ENCODE measurements at regions not wholly inside any gene's neighbourhood (a gene's known extent, or its start where the extent isn't known, plus 50 kb on each side); places are given as distances from the start of the nearest gene placed in this dataset.

DNA sequence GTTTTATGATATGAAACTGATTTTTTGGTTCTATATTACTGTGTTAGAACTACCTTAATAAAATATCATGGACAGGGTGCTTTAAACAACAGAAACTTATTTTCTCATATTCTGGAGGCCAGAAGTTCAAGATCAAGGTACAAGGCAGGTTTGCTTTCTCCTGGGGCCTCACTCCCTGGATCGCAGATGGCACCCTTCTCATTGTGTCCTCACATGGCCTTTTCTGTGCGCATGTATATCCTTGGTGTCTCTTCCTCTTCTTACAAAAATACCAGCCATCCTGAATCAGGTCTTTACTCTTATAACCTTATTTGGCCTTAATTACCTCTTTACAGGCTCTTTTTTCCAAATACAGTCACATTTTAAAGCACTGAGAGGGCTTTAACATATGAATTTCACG lies 906.1 kb downstream of the CDH11 start:
- DNase-seq = no peak

DNA sequence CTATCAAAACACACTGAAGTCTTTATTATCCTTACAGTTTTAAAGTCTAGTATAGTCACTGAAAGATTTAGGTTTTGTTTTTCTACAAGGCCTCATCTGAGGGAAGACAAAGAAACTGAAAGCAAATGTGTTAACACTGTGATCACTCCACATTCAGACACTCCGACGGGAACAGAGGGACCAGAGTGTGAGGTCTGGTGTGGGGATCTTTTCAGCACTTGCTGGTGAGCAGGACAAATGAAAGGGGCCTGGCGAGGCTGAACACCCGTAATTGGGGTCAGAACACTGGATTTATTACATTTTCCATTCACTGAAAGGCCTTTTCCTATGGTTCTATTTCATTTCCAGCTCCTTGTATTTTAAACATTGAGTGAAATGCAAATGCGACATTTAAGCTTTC lies 910.5 kb downstream of the CDH11 start:
- DNase-seq = no peak

DNA sequence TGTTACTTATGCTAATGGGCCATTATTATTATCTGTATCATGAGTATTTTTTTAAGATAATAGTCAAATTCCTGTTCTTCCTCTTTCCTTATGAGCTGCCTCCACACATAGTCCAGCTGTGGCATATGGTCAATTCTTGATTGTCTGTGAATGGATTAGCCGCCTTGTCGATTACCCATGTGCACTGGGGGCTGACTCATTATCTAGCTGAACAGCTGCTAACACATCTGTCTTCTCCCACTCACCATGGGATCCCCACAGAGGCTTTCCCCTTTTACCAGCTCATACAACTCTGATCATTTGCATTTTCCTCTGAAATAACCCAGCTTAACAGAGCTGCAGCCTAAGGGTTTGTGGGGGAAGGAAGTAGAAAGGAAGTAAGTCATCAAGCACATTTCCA lies 915.0 kb downstream of the CDH11 start:
- no peak for DNase-seq

DNA sequence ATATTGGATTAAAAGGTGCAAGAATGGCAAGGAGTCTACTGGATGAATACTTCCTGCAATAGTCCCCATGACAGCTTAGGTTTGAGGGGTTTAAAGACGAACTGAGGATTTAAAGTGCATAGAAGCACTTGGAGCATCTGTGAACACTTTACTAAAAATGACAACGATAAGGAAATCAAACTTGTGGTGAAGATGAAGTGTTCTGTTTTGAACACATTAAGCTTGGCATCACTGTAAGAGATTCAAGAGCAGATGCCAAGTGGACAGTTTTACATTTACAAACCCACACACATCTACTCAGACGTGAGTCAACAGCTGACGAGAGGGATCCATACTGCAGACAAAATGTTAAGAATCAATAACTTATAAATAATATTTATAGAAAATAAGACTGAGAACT lies 918.7 kb downstream of the CDH11 start:
- no peak for DNase-seq

DNA sequence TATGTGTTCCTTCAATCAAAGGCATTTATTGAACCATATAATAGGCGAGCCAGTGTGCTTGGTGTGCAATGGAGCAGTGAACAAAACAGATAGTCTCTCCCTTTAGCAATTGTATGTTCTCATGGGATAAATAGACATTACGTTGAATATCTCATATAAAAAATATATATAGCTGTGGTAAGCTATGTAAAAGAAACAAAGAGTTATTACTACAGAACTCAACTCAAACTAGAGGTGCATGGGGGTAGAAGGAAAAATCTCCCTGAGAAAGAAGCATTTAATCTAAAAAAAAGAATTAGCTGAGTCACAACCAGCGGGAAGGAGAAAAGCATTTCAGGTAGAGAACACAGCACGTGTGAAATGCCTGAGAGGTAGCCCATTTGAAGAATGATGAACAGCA lies 919.3 kb downstream of the CDH11 start:
- DNase-seq = no peak

DNA sequence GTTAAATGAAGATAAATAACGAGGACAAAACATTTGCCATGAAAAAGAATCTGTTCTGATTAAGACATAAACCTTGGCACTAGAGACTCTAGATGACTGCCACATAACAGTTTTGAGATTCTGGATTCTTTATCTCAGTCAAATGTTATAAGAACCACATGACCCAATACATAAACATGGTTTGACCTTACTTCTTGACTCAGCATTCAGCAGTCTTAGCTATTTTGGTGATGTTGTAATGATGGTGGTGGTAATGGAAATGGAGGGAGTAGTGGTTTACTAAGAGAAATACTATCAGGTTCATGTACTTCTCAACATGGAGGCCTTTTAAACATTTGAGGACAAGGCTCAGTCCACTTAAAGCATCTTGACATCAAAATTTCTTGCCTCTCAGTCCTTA lies 925.4 kb downstream of the CDH11 start:
- DNase-seq = no peak

DNA sequence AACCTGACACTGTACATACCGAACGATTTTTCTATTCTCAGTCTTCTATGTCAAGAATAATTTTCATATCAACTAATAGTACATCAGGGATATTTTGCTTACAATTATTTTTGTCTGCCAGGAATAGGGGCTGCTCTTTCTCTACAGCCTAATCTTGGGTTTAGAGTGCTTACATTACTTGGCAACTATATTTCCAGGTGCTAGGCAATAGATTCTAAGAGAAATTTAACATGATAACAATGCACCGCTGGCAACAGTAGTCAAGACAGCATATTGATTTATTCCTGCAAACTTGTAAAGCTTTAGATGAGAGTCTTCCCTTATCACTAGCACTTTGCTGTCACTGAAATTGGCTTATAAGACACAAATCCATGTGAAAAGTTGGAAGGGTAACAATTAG lies 935.9 kb downstream of the CDH11 start:
- no peak for DNase-seq

DNA sequence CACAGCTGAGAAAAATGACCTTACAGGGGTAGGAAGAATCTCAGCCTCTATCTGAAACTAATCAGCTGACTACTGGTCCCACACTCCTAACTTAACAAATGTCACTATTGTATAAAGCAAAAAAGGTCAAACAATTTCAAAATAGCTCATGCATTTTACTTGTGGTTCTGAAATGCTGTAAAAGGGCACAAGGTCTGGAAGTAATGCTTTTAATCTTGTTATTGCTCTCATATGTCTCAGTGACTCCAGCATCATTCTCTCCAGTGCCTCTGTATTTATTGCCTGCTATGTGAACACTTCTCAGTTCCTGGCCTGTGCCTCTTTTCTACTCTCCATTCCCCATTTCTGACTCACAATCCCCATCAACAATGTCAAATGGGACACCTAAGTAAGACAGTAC lies 937.7 kb downstream of the CDH11 start:
- no peak for DNase-seq

DNA sequence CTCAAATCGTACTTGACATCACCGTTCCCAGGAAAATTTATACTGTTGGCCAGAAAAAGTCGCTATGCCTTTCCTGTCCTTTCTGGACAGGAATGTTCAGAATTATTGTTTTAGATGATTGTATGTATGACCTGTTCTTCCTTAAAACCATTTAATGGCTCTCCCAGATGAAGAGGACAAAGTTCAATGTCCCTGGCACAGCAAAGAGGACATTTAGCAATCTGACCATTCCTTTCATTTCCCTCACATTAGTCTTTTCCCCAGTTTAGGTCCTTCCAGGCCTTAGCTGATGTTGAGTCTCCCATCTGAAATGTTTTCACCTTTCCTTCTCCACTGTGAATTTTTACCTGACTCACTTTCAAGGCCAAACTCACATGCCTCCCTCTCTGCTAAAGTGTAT lies 938.9 kb downstream of the CDH11 start:
- no peak for DNase-seq

DNA sequence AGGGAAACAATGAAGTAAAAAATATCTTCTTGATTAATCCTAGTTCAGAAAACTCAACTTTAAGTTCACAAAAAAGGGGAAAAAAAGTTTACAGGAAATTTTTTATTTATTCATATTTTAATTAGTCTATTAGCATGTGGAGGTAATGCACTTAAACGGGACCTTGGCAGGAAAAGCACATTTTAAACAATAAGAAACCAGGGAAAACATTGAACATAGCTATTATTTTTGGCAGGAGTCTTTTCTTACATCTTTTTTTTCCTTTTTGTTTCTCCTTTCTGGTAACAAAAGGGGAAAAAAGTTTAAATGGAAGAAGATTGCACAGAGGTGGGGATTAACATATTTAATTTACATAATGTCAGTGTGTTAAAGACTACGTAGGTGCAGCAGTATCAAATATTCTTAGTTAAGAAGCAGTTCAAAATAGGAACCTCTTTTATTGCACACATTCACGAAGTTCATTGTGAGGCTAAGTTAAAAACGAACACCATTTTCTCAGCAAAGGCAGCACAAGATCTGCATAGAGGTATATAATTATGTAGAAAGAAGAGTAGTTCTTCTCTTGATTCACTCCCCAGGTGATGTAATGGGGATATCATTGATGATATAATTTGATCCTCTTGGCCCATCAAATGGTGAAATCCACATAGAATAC lies 940.5 kb downstream of the CDH11 start:
- no peak for DNase-seq

DNA sequence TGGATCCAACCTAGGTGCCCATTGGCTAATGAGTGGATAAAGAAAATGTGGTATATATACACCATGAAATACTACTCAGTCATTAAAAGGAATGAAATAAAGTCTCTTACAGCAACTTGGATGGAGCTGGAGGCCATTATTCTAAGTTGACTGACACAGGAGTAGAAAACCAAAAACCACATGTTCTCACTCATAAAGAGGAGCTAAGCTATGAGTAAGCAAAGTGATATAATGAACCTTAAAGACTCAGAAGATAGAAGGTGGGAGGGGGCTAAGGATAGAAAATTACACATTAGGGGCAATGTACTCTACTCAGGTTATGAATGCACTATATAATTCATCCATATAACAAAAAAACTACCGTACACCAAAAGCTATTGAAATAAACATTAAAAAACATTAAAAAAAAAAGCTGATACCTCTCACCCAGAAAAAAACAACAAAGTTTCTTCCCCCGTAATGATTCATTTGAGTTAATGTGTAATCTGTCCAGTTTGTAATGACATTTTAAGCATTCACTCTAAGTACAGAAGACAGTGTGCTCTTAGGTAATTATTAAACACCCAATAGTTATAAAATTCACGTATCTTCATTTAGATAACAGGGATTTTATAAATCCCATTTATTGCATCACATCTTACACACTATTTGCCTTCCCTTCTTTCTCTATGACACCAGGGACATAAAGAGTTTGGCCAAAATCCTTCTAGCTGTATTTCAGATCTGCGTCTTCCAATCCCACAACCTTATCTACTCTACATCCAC lies 941.5 kb downstream of the CDH11 start:
- no peak for DNase-seq

DNA sequence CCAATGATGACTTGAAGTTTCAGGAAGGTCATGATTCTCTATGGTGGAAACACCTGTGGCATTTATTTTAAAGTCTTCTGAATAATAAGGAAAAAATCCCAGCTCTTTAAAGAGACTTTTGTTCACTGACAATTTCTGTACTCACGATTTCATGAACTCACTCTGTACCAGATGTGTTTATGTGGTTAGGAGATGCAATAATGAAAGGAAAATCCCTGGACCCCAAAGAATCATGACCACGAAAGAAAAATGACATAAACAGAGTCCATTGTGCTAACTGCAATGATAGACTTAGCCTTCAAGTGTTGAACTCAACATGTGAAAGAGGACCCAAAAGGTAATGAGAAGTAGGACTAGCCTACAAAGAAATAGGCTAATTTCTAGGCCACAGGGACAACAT lies 947.5 kb downstream of the CDH11 start:
- no peak for DNase-seq

DNA sequence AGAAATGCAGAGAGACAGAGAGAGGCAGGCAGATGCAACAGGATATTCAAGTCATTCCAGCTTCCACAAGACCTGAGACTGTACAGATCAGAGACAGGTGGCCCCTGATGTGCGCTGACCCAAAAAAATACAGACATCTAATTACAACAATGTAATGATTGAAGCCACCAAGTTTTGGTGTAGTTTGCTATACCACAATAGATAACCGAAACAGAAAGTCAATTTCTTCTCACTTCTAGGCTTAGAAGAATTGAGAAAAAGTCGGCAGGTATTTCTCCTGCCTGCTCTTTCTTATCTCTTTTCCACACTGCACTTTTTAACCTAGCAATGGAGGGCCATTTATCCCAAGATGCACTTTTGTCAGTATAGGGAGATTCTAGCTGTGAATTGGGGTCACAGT lies 949.2 kb downstream of the CDH11 start:
- no peak for DNase-seq

DNA sequence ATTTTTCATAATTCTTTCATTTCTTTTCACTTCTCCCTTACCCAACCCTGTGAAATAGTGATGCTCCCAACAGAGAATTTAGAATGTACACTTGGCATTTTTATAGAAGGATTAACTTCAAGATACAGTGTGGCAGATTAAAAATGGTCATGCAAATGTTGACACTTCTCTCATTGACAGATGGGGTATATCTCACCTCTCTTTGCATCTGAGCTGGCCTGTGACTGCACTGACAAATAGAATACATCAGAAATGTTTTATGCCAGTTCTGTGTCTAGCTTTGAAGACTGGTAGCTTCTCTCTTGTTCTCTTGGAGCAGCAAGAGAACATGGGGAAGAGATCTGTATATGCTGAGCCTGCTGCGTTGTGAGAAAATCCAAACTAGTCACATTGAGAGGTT lies 949.6 kb downstream of the CDH11 start:
- no peak for DNase-seq

DNA sequence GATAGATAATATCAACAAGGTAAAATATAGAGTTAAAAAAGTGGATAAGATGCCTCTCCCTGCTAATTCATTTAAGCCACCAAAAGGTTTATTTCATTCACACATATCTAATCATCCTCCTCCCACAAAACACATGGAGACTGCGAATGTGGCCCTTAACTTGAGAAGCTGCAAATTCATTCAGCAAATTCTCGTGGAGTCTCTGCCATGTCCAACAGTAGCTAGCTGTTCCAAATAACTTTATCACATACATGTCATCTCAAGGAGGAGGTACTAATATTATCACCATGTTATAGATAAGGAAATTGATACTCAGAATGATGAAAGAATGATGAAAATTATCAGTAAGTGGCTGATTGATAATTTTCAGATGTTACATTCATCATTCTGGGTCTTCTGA lies 950.2 kb downstream of the CDH11 start:
- DNase-seq = no peak

DNA sequence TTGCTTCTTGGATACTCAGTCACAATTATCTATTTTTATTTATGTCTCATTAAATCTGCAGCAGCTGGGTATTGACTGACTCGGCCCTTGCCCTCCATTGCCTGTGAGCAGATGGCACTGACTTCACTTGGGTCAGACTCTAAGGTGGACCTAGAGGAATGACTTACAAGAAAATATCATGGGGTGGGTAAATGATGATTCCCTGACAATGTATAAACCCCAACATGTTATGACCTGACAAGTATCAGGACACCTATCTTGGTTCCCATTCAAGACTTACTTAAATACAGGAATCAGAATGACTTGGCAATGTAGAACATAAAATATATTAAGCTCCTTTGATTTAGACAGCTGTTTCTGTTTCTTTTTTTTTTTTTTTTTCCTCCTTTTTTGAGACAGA lies 953.5 kb downstream of the CDH11 start:
- DNase-seq = no peak

DNA sequence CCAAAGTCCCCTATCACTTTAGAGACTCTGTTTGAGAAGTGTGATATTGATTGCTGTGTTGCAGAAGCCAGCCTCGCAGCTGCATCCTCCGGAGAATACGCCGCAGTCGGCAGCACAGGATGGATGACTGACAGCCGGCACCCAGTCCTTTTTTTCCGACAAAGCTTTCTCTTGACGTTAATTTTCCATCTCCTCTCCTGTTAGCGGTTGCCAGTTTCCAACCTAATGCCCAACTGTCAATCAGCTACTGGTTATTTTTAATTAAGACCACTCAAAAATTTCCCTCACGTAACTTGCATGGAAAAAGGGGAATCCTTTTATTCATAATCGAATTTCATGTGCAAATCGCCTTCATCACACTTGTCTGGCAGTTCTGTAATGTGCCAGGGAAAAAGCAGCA lies 953.9 kb downstream of the CDH11 start:
- DNase-seq = no peak

DNA sequence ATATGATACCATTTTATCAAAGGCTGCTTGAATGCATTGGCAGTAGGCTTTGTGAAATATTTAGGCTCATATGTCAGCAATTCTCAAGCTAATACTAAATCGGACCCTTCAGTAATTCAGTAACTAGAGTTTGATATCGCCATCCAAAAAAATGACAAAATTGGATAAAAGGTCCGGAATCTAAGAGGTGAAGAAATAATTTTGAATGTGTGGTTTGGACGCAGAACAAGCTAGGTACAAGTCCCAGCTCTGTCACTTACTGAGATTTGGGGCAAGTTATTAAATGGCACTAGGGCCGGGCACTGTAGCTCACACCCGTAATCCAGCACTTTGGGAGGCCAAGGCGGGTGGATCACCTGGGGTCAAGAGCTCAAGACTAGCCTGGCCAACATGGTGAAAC lies 956.5 kb downstream of the CDH11 start:
- DNase-seq = no peak

DNA sequence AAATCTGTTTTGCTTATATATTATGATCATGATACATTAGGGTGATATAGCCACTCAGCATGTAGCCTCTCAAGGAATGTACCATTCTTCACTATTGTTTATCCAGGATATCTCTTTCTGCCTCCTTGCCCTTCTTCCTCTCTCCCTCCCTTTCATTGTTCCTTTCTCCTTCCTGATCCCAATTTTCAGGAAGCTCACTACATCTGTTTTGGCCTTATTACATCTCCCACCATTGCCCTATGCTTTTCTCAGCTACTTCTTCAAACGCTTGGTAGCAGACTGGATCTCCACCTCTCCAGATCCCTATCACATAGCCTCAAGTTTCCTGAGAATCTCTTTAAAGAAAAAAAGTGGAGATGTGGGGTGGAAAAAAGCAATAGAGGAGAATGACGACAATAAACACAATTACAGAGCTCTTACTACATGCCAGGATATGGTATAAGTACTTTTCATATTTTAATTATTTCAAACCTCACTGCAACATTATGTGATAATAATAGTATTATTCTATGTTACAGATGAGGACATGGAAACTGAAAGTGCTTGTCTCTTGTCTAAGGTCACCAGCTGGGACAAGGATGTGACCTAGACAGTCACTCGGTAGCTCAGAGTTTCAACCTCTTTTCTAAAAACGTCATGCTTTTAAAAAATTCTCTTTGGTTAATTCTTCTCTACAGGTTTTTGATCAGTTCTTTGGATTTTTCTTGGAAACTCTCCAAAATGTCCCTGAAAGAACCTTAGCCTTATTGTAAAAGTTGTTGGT lies 959.1 kb downstream of the CDH11 start:
- no peak for DNase-seq

DNA sequence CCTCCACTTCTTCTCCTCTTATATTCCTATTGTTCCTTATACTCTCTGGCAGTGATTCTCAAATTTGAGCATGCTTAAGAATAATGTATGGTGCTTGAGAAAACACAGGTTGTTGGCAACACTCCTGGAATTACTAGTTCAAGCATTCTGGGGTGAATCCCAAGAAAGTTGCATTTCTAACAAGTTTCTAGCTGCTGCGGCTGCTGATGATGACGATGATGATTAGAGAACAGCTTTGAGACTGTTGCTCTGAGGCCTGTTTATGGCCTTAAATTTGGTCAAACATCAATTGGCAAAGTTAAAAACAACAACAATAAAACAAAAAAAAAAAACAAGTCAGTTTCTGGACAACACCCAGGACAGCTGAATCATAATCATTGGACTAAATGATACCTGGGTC lies 961.9 kb downstream of the CDH11 start:
- no peak for DNase-seq

DNA sequence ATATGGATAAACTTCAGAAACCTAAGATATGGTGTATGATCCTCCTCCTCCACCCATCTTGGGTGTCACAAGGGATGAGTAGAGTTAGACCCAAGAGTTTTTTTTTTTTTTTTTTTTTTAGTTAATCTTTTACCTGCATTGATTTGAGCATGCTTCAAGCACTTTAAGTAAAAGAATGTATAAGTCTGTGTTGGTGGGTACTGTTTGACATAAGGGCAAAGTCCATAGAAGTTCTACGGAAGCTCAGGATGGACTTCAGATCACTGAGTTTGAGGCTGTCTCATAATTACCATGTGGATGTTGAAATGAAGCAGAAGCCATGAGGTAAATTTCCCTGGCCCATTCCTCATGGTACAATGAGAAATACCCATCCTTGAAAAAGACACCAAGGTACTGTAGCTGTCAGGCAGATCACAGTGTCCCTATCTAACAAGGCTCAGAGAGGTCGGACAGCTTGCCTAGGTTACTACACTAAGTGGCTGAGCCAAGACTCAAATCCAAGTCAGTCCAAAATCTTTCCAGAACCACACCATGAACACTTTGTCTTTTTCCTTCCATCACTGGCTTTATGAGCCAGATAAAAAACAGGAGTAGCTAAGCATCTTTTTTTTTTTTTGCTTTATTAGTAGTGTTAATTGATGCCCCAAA lies 962.8 kb downstream of the CDH11 start:
- DNase-seq = no peak

DNA sequence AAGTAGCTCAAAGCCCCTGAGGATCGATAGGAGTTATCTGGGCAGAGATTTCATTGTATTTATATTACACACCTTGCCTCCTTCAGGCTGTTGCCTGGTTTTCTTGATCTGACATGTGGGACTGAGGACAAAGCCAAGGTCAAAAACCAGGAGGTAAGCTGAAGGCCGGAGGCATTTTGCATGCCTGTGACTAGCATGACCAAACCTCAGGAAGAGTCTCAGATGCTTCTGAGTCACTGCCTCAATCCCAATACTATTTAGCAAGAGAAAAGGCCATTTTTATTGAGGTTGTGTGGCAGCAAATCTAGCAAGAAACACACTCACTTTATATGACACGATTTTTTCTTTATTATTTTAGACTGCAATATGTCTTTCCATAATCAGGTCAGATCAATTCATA lies 968.1 kb downstream of the CDH11 start:
- DNase-seq = no peak

DNA sequence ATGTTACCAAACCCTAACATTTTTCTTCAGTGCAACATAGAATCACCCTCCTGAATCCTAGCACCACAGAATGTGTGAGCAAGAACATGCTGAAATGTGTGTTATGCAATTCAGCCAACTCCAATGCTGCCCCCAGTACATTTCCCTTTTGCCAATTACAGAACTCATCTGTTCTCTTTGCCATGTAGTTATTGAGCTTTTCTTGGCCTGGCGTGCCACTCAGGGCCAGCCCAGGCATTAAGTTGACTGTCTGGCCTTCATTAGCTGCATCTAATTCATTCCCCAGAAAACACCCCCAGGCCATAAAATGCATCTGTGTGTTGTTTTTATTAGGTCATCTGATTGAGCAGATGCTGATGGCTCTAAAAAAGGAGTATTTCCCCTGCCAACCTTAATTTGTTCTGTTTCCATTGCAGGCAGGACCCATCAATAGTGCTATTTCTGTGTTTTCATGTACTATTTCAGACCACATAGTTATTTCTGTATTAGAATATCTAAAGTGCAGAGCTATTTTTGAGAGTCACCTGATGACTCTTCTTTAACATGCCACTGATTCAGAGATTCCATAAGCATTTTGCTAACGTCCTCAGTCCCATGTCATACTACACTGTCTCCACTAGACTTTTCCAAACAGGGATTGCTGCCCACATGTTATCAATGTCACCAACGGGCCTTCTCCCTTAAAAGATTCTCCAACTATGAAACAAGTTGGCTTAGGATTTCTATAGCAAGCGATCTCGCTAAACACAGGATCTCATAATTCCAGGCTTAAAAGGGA lies 969.7 kb downstream of the CDH11 start:
- no peak for DNase-seq

Data from MV-4-11 (cell line).